Islet precursor cell (in vitro differentiated cells): ENCODE measurements at regions not wholly inside any gene's neighbourhood (a gene's known extent, or its start where the extent isn't known, plus 50 kb on each side); places are given as distances from the start of the nearest gene placed in this dataset.
"Not testable (repeated sequence)": the region's sequence is repeated elsewhere in the genome, so short reads cannot be mapped to it uniquely, and the experiment has no call there.

Source experiments
- DNase-seq: peaks from one replicate; pipeline ENCODE4 v3.0.0-alpha.2; 2018

- DNase-seq = no peak
Measured at GRCh38 chr1:82065916-82066315, 265.2 kb downstream of the ADGRL2 start.

GRCh38 chr1:82064691-82065090 is 264.0 kb downstream of the ADGRL2 start:
- no peak for DNase-seq

- no peak for DNase-seq
Measured at GRCh38 chr1:82062206-82062605, 261.5 kb downstream of the ADGRL2 start.

GRCh38 chr1:82059959-82060358 is 259.2 kb downstream of the ADGRL2 start:
- no peak for DNase-seq

GRCh38 chr1:82057011-82057410 is 256.3 kb downstream of the ADGRL2 start:
- no peak for DNase-seq

GRCh38 chr1:82055375-82055774 is 254.6 kb downstream of the ADGRL2 start:
- DNase-seq = not testable (repeated sequence)

- DNase-seq = no peak
Measured at GRCh38 chr1:82052563-82052962, 251.8 kb downstream of the ADGRL2 start.

- DNase-seq = no peak
Measured at GRCh38 chr1:82048596-82048995, 247.9 kb downstream of the ADGRL2 start.

GRCh38 chr1:82045221-82045620 is 244.5 kb downstream of the ADGRL2 start:
- DNase-seq = no peak

GRCh38 chr1:82044536-82044935 is 243.8 kb downstream of the ADGRL2 start:
- DNase-seq = no peak

- no peak for DNase-seq
Measured at GRCh38 chr1:82044111-82044510, 243.4 kb downstream of the ADGRL2 start.

- DNase-seq = no peak
Measured at GRCh38 chr1:82042306-82043060, 241.7 kb downstream of the ADGRL2 start.
